Trophoblast cell (in vitro differentiated cells and primary cell): ENCODE measurements at regions not wholly inside any gene's neighbourhood (a gene's known extent, or its start where the extent isn't known, plus 50 kb on each side); places are given as distances from the start of the nearest gene placed in this dataset.

ENCODE experiments used
- DNase-seq, 2 donors: peaks; one replicate each; pipeline ENCODE4 v3.0.0-alpha.2; 2016
- H2AFZ ChIP-seq: 2 replicates; pipeline ENCODE4 v1.6.1; 2013; ENCODE audit warnings: low read length, moderate library complexity, mild to moderate bottlenecking; ENCODE audit not compliant: insufficient read depth, poor library complexity
- H2AK5ac ChIP-seq: 2 replicates; pipeline ENCODE4 v1.6.1; 2013; ENCODE audit warnings: mild to moderate bottlenecking, low read length
- H2BK120ac ChIP-seq: 2 replicates; pipeline ENCODE4 v1.6.1; 2013; ENCODE audit warnings: low read length, mild to moderate bottlenecking, moderate library complexity; ENCODE audit not compliant: insufficient read depth, poor library complexity
- H2BK12ac ChIP-seq: 2 replicates; pipeline ENCODE4 v1.6.1; 2013; ENCODE audit warnings: mild to moderate bottlenecking, low read length, moderate library complexity
- H2BK5ac ChIP-seq: 2 replicates; pipeline ENCODE4 v1.6.1; 2013; ENCODE audit warnings: low read length, low read depth, moderate library complexity, mild to moderate bottlenecking; ENCODE audit not compliant: poor library complexity
- H3K14ac ChIP-seq: 2 replicates; pipeline ENCODE4 v1.6.1; 2013; ENCODE audit warnings: mild to moderate bottlenecking, low read length
- H3K18ac ChIP-seq: 2 replicates; pipeline ENCODE4 v1.6.1; 2013; ENCODE audit warnings: mild to moderate bottlenecking, low read length
- H3K23ac ChIP-seq: 2 replicates; pipeline ENCODE4 v1.6.1; 2013; ENCODE audit warnings: low read length
- H3K27ac ChIP-seq: 2 replicates; pipeline ENCODE4 v1.5.1; 2013; ENCODE audit warnings: low read depth, mild to moderate bottlenecking, inconsistent platforms, low read length, moderate library complexity
- H3K27me3 ChIP-seq: 2 replicates; pipeline ENCODE4 v1.6.1; 2013; ENCODE audit warnings: inconsistent platforms, mild to moderate bottlenecking, low read length, moderate library complexity; ENCODE audit not compliant: insufficient read depth
- H3K36me3 ChIP-seq, 2 experiments: 1 replicate in 1 of 2; 2 replicates in 1 of 2; pipeline ENCODE4 v1.6.1; 2013; ENCODE audit warnings: low read length in 2 of 2, mild to moderate bottlenecking in 2 of 2, moderate library complexity in 1 of 2; ENCODE audit not compliant: insufficient read depth in 2 of 2, control insufficient read depth in 1 of 2
- H3K4ac ChIP-seq: 2 replicates; pipeline ENCODE4 v1.6.1; 2013; ENCODE audit warnings: low read depth, mild to moderate bottlenecking, low read length, moderate library complexity
- H3K4me1 ChIP-seq, 2 experiments: 1 replicate in 1 of 2; 2 replicates in 1 of 2; pipeline ENCODE4 v1.6.1; 2013; ENCODE audit warnings: low read length in 2 of 2, mild to moderate bottlenecking in 2 of 2, moderate library complexity in 1 of 2; ENCODE audit not compliant: insufficient read depth in 2 of 2, control insufficient read depth in 1 of 2
- H3K4me2 ChIP-seq: 2 replicates; pipeline ENCODE4 v1.6.1; 2013; ENCODE audit warnings: inconsistent platforms, mild to moderate bottlenecking, low read length, moderate library complexity
- H3K4me3 ChIP-seq: 2 replicates; pipeline ENCODE4 v1.5.1; 2013; ENCODE audit warnings: mild to moderate bottlenecking, low read depth, low read length, inconsistent platforms
- H3K79me1 ChIP-seq: one replicate; pipeline ENCODE4 v1.6.1; 2013; ENCODE audit warnings: low read length
- H3K79me2 ChIP-seq: 2 replicates; pipeline ENCODE4 v1.6.1; 2013; ENCODE audit warnings: low read length, mild to moderate bottlenecking; ENCODE audit not compliant: control insufficient read depth, insufficient read depth, poor library complexity
- H3K9ac ChIP-seq: 2 replicates; pipeline ENCODE4 v1.6.1; 2013; ENCODE audit warnings: mild to moderate bottlenecking, low read length
- H3K9me3 ChIP-seq: 2 replicates; pipeline ENCODE4 v1.6.1; 2013; ENCODE audit warnings: low read depth, mild to moderate bottlenecking, control low read depth, inconsistent platforms, low read length; ENCODE audit not compliant: insufficient read depth
- H4K12ac ChIP-seq: 2 replicates; pipeline ENCODE4 v1.6.1; 2013; ENCODE audit warnings: low read depth, mild to moderate bottlenecking, low read length, moderate library complexity
- H4K8ac ChIP-seq: 2 replicates; pipeline ENCODE4 v1.6.1; 2013; ENCODE audit warnings: low read depth, mild to moderate bottlenecking, low read length, moderate library complexity
- H4K91ac ChIP-seq: one replicate; pipeline ENCODE4 v1.6.1; 2013; ENCODE audit warnings: low read depth, mild to moderate bottlenecking, low read length, moderate library complexity
- whole genome bisulfite sequencing: extraction: QIAGEN DNeasy Blood & Tissue Kit; methylation state at CpG from one replicate; pipeline ENCODE4 v1.1.7; 2013; ENCODE audit warnings: missing lambda C conversion rate; ENCODE audit not compliant: insufficient read length, insufficient coverage; ENCODE audit errors: extremely low coverage; 5-methylcytosine and 5-hydroxymethylcytosine counted together

DNA sequence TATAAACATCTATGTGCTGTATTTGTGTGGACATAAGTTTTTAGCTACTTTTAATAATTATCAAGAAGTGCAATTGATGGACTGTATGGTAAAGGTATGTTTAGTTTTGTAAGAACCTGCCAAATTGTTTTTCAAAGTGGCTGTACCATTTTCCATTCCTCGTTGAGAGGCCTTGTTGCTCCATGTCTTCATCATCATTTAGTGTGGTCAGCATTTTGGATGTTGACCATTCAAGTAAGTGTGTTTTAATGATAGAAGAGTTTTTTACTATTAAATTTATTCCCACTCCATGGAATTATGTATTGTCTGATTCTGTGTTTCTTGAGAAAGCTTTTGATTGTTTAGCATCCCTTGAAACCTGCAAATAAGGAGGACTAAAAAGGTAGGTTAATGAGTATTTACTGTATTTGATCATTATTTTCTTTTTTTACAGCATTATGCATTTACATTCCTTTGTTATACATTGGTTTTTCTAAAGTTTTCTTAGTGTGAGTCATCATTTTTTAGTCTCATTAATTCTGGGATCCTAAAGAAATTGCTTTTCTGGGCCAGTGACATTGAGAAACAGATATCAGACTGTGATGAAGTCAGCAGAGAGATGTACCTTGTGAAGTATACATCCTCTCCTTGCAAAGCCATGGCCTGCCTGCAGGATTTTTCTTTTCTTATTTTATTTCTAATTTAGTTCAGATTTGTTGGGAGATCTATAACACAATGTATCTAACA is 312.8 kb upstream of the PTCHD4 start:
- no CpG with 5 or more reads among the region's 1 CpG for WGBS
- H3K14ac ChIP-seq = no peak overlapping the region

DNA sequence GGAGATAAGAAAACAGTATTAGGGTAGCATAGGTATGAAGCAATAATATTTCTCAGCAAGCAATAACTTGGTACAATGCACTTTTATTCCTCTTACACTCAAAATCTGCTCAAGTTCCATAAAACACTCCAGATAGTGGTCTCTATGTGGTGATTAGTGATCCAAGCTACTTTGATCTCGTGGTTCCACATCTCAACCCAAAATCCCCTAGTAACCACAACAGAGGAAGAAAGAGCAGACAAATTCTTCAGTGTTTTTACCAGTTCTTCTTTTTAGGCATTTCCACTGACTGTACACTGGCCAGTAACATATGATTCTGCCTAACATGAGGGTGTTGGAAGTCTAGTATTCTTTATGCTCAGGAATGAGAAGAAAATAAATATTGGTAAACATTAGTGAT is 309.0 kb upstream of the PTCHD4 start:
- Histone ChIP-seq H2AK5ac (no peak overlapping the region), H3K4ac (no peak overlapping the region), H3K4me2 (no peak overlapping the region), H3K14ac (no peak overlapping the region), H3K4me1 (no peaks in the 10 kb centered on the region), H3K27me3 (no peaks in the 10 kb centered on the region), H3K36me3 (no peaks in the 10 kb centered on the region), H4K12ac (no peak overlapping the region), H2BK12ac (no peak overlapping the region), H3K27ac (no peak overlapping the region), H3K4me3 (no peak overlapping the region), H3K23ac (no peak overlapping the region), H2BK120ac (no peak overlapping the region), H4K8ac (no peak overlapping the region), H3K9me3 (peaks cover 6% of the 10 kb centered on the region), H2BK5ac (no peak overlapping the region), H3K9ac (no peak overlapping the region), H3K79me2 (no peaks in the 10 kb centered on the region), H3K79me1 (no peaks in the 10 kb centered on the region), H3K18ac (no peak overlapping the region), H2AFZ (no peak overlapping the region), H4K91ac (no peak overlapping the region)
- WGBS = no CpG with 5 or more reads among the region's 1 CpG
- no peak for DNase-seq

More for the DNA sequence above, 312.8 kb upstream of the PTCHD4 start:
- Histone ChIP-seq H2AK5ac (no peak overlapping the region), H4K12ac (no peak overlapping the region), H3K23ac (no peak overlapping the region), H2BK5ac (no peak overlapping the region), H4K8ac (no peak overlapping the region), H3K9me3 (peaks cover 6% of the 10 kb centered on the region), H3K36me3 (no peaks in the 10 kb centered on the region), H3K79me2 (no peaks in the 10 kb centered on the region), H3K18ac (no peak overlapping the region), H3K4me1 (no peaks in the 10 kb centered on the region), H3K4me3 (no peak overlapping the region), H4K91ac (no peak overlapping the region), H3K9ac (no peak overlapping the region), H3K4ac (no peak overlapping the region), H2BK120ac (no peak overlapping the region), H3K4me2 (no peak overlapping the region), H3K27ac (no peak overlapping the region), H2BK12ac (no peak overlapping the region), H3K27me3 (no peaks in the 10 kb centered on the region), H2AFZ (no peak overlapping the region), H3K79me1 (no peaks in the 10 kb centered on the region)
- no peak for DNase-seq

DNA sequence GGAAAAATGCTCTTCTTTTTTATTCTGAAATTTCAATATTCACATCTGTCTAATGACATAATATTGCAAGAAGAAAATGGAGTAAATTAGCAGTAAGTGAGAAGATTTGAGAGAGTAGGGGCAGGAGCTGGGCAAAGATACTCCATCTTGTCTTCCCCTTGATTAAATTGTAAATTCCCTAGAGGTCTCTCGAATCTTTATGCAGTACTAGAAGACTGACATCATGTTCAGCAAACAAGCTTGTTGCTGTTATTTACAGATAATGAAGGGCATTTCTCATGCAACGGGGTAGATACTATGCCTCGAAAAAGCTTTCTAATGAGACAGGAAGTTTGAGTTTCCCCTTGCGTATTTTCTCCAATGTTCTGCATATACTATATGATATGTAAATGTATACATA is 306.9 kb upstream of the PTCHD4 start:
- WGBS = no CpG with 5 or more reads among the region's 4 CpGs
- Histone ChIP-seq H2AK5ac (no peak overlapping the region), H4K12ac (no peak overlapping the region), H3K14ac (no peak overlapping the region), H3K4me1 (no peaks in the 10 kb centered on the region), H3K79me2 (no peaks in the 10 kb centered on the region), H3K27me3 (no peaks in the 10 kb centered on the region), H3K23ac (no peak overlapping the region), H2BK120ac (no peak overlapping the region), H3K18ac (no peak overlapping the region), H3K79me1 (no peaks in the 10 kb centered on the region), H3K4me2 (no peak overlapping the region), H2BK5ac (no peak overlapping the region), H3K36me3 (no peaks in the 10 kb centered on the region), H4K8ac (no peak overlapping the region), H3K9me3 (peaks cover 6% of the 10 kb centered on the region), H3K4ac (no peak overlapping the region), H3K27ac (no peak overlapping the region), H3K9ac (no peak overlapping the region), H2AFZ (no peak overlapping the region), H3K4me3 (no peak overlapping the region), H2BK12ac (no peak overlapping the region), H4K91ac (no peak overlapping the region)
- DNase-seq = no peak

DNA sequence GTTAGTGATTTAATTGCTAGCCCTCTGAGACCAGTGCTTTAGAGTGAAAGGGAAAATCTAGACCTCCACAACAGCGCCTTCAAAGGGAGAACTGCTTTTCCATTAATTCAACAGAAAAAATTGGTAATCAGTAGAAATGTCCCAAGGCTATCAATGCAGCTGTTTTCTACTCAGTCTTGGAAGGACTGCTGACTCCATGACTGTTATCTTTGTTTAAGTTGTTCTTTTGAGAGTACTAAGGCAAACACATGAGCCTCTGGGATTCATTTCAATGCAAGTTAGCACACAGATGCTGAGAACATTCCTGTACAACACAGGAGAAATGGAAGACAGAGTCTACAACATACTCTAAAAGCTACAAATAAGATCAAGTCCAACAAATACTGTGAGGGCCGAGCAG is 301.7 kb upstream of the PTCHD4 start:
- Histone ChIP-seq H3K4me2 (no peak overlapping the region), H3K27ac (no peak overlapping the region), H3K4me1 (no peaks in the 10 kb centered on the region), H2AK5ac (no peak overlapping the region), H3K4ac (no peak overlapping the region), H3K23ac (no peak overlapping the region), H4K91ac (no peak overlapping the region), H2AFZ (no peak overlapping the region), H3K14ac (no peak overlapping the region), H4K8ac (no peak overlapping the region), H3K9me3 (no peaks in the 10 kb centered on the region), H2BK120ac (no peak overlapping the region), H3K4me3 (no peak overlapping the region), H2BK12ac (no peak overlapping the region), H3K27me3 (no peaks in the 10 kb centered on the region), H2BK5ac (no peak overlapping the region), H3K36me3 (no peaks in the 10 kb centered on the region), H3K79me2 (no peaks in the 10 kb centered on the region), H3K79me1 (no peaks in the 10 kb centered on the region), H3K18ac (no peak overlapping the region), H4K12ac (no peak overlapping the region), H3K9ac (no peak overlapping the region)
- no peak for DNase-seq
- WGBS = no CpG with 5 or more reads among the region's 2 CpGs
